Mesenchymal stem cell (in vitro differentiated cells and primary cell): ENCODE measurements at regions not wholly inside any gene's neighbourhood (a gene's known extent, or its start where the extent isn't known, plus 50 kb on each side); places are given as distances from the start of the nearest gene placed in this dataset.

Experiments used
- DNase-seq: peaks from one replicate; pipeline ENCODE4 v3.0.0-alpha.2; 2013
- H2AFZ ChIP-seq: one replicate; pipeline ENCODE4 v1.6.1; 2013; ENCODE audit warnings: low read depth, mild to moderate bottlenecking, control low read depth, inconsistent platforms, low read length, moderate library complexity
- H2AK5ac ChIP-seq: 2 replicates; pipeline ENCODE4 v1.6.1; 2013; ENCODE audit warnings: low read length, moderate library complexity, mild to moderate bottlenecking, inconsistent platforms; ENCODE audit not compliant: severe bottlenecking
- H2BK120ac ChIP-seq: one replicate; pipeline ENCODE4 v1.6.1; 2013; ENCODE audit warnings: low read depth, mild to moderate bottlenecking, inconsistent platforms, low read length, moderate library complexity
- H2BK12ac ChIP-seq, 2 experiments: one replicate each; pipeline ENCODE4 v1.6.1; 2013; ENCODE audit warnings: inconsistent platforms in 2 of 2, low read length in 2 of 2, mild to moderate bottlenecking in 2 of 2, moderate library complexity in 2 of 2, control low read depth in 1 of 2
- H2BK15ac ChIP-seq: one replicate; pipeline ENCODE4 v1.6.1; 2013; ENCODE audit warnings: mild to moderate bottlenecking, low read depth, inconsistent platforms; ENCODE audit not compliant: poor library complexity, severe bottlenecking
- H2BK5ac ChIP-seq: 2 replicates; pipeline ENCODE4 v1.6.1; 2013; ENCODE audit warnings: low read depth, mild to moderate bottlenecking, low read length, control low read depth, inconsistent platforms; ENCODE audit not compliant: poor library complexity, severe bottlenecking
- H3K14ac ChIP-seq, 2 experiments: one replicate each; pipeline ENCODE4 v1.6.1; 2013; ENCODE audit warnings: inconsistent platforms in 2 of 2, low read length in 2 of 2, control low read depth in 1 of 2, mild to moderate bottlenecking in 1 of 2, moderate library complexity in 1 of 2
- H3K18ac ChIP-seq, 2 experiments: one replicate each; pipeline ENCODE4 v1.6.1; 2013; ENCODE audit warnings: inconsistent platforms in 2 of 2, low read length in 2 of 2, control low read depth in 1 of 2, low read depth in 1 of 2, mild to moderate bottlenecking in 1 of 2
- H3K23ac ChIP-seq, 2 experiments: one replicate each; pipeline ENCODE4 v1.6.1; 2013; ENCODE audit warnings: inconsistent platforms in 2 of 2, low read length in 2 of 2, mild to moderate bottlenecking in 2 of 2, moderate library complexity in 2 of 2, control low read depth in 1 of 2
- H3K27ac ChIP-seq: 2 replicates; pipeline ENCODE4 v1.5.1; 2013; ENCODE audit warnings: mild to moderate bottlenecking, moderate library complexity, low read length, control low read depth, inconsistent platforms; ENCODE audit not compliant: poor library complexity, severe bottlenecking
- H3K27me3 ChIP-seq, 2 experiments: 2 replicates each; pipeline versions ENCODE4 v1.6.1 to v1.7.0; 2013; ENCODE audit warnings: low read length in 2 of 2, mild to moderate bottlenecking in 2 of 2, moderate library complexity in 2 of 2, control low read depth in 1 of 2, inconsistent platforms in 1 of 2; ENCODE audit not compliant: control insufficient read depth in 1 of 2, insufficient read depth in 1 of 2
- H3K36me3 ChIP-seq, 2 experiments: 2 replicates each; pipeline versions ENCODE4 v1.6.1 to v1.7.0; 2013; ENCODE audit warnings: low read length in 2 of 2, control low read depth in 1 of 2, inconsistent platforms in 1 of 2, low read depth in 1 of 2, mild to moderate bottlenecking in 1 of 2; ENCODE audit not compliant: insufficient read depth in 2 of 2, control insufficient read depth in 1 of 2
- H3K4ac ChIP-seq, 2 experiments: one replicate each; pipeline ENCODE4 v1.6.1; 2013; ENCODE audit warnings: inconsistent platforms in 2 of 2, low read length in 2 of 2, mild to moderate bottlenecking in 2 of 2, moderate library complexity in 2 of 2, control low read depth in 1 of 2, low read depth in 1 of 2
- H3K4me1 ChIP-seq: 2 replicates; pipeline ENCODE4 v1.6.1; 2013; ENCODE audit warnings: low read depth, low read length, control low read depth; ENCODE audit not compliant: control insufficient read depth, insufficient read depth
- H3K4me2 ChIP-seq: 2 replicates; pipeline ENCODE4 v1.6.1; 2013; ENCODE audit warnings: low read length, mild to moderate bottlenecking, inconsistent platforms; ENCODE audit not compliant: poor library complexity, severe bottlenecking
- H3K4me3 ChIP-seq, 2 experiments: 2 replicates each; pipeline versions ENCODE4 v1.5.1 to v1.7.0; 2013; ENCODE audit warnings: low read length in 2 of 2, mild to moderate bottlenecking in 2 of 2, control low read depth in 1 of 2, low read depth in 1 of 2; ENCODE audit not compliant: insufficient read depth in 1 of 2
- H3K79me1 ChIP-seq: replicated peaks from 2 replicates; pipeline ENCODE4 v1.6.1; 2013; ENCODE audit warnings: mild to moderate bottlenecking, control low read depth, low read length, inconsistent platforms; ENCODE audit not compliant: poor library complexity, severe bottlenecking
- H3K9ac ChIP-seq: 2 replicates; pipeline ENCODE4 v1.7.0; 2013; ENCODE audit warnings: mild to moderate bottlenecking, low read length, moderate library complexity
- H3K9me3 ChIP-seq: 2 replicates; pipeline ENCODE4 v1.7.0; 2013; ENCODE audit warnings: mild to moderate bottlenecking, low read length; ENCODE audit not compliant: control insufficient read depth
- H4K8ac ChIP-seq: one replicate; pipeline ENCODE4 v1.6.1; 2013; ENCODE audit warnings: inconsistent platforms, mild to moderate bottlenecking, low read length, moderate library complexity
- H4K91ac ChIP-seq: one replicate; pipeline ENCODE4 v1.6.1; 2013; ENCODE audit warnings: mild to moderate bottlenecking, low read length, inconsistent platforms
- WGBS: methylation state at CpG from one replicate; pipeline ENCODE4 v1.1.7; 2013; ENCODE audit warnings: mixed read lengths; 5-methylcytosine and 5-hydroxymethylcytosine counted together

- WGBS, result 58% methylated on average over 7 of the region's 7 CpGs
- Histone ChIP-seq H2AK5ac (no peak overlapping the region), H3K4me2 (no peak overlapping the region), H4K8ac (no peak overlapping the region), H4K91ac (no peak overlapping the region), H2BK12ac (no peak overlapping the region), H3K36me3 (no peaks in the 10 kb centered on the region), H3K27me3 (peaks cover 3 to 71% of the 10 kb centered on the region in 2 experiments), H3K18ac (no peak overlapping the region), H2AFZ (no peak overlapping the region), H3K4me3 (no peak overlapping the region), H2BK5ac (no peak overlapping the region), H3K9ac (no peak overlapping the region), H2BK15ac (no peak overlapping the region), H3K79me1 (no peaks in the 10 kb centered on the region), H3K27ac (no peak overlapping the region), H3K4ac (no peak overlapping the region), H3K23ac (no peak overlapping the region), H3K9me3 (no peaks in the 10 kb centered on the region), H3K14ac (no peak overlapping the region), H2BK120ac (no peak overlapping the region), H3K4me1 (no peaks in the 10 kb centered on the region)
- no peak for DNase-seq
These were observed 245.7 kb downstream of the ENGASE start for GRCh38 chr17:79320331-79320730.

DNA sequence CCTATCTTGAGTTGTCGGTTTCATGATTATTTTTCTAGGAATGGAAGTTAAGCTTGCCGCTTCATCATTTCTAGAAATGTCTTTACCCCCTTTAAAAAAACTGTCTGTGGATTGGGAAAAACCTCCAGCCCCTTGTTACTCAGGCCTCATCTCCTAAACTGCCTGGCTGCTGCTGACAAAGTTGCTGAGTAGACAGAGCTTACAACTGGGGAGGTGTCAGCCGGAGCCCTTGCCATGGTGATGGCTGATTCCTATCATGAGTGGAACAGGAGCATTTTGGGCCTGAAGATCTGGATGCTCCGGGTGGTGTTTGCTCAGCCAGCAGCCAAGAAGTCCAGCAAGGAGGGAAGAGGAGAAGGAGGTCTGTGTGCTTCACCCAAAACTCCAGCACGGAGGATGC, 243.3 kb downstream of the ENGASE start:
- no peak overlapping the region for H3K23ac ChIP-seq
- no peak overlapping the region for H3K14ac ChIP-seq
- no peaks in the 10 kb centered on the region for H3K79me1 ChIP-seq
- no peak overlapping the region for H3K4me3 ChIP-seq
- no peaks in the 10 kb centered on the region for H3K9me3 ChIP-seq
- no peak overlapping the region for H4K91ac ChIP-seq
- no peak overlapping the region for H2AFZ ChIP-seq
- no peak overlapping the region for H3K27ac ChIP-seq
- no peak overlapping the region for H2AK5ac ChIP-seq
- no peaks in the 10 kb centered on the region for H3K4me1 ChIP-seq
- no peak overlapping the region for H2BK120ac ChIP-seq
- H2BK15ac ChIP-seq, result no peak overlapping the region
- no peak overlapping the region for H3K4me2 ChIP-seq
- no peak overlapping the region for H2BK5ac ChIP-seq
- no peak overlapping the region for H4K8ac ChIP-seq
- no peak overlapping the region for H3K4ac ChIP-seq
- no peaks in the 10 kb centered on the region for H3K36me3 ChIP-seq
- WGBS, result 74% methylated on average over 4 of the region's 5 CpGs
- no peak overlapping the region for H3K18ac ChIP-seq
- no peak overlapping the region for H3K9ac ChIP-seq
- peaks cover 3 to 82% of the 10 kb centered on the region in 2 experiments for H3K27me3 ChIP-seq
- no peak overlapping the region for H2BK12ac ChIP-seq
- DNase-seq, result no peak

DNA sequence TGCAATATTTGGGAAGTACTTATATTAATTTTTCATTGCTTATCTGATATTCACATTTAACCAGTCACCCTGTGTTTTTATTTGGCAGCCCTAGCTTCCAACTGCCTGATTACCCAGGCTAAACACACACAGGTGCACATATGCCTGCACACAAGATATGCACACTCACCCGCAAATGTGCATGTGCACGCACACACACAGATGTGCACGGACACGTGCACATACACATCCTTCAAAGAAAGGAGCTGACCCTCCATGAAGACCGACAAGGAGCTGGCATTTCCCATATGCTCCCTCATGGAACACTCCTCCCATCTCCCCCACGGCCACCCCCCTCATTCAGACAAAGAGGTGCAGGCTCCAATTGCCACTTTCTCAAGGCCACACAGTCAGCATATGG, 242.2 kb downstream of the ENGASE start:
- Histone ChIP-seq H3K36me3 (no peaks in the 10 kb centered on the region), H3K9ac (no peak overlapping the region), H4K8ac (no peak overlapping the region), H3K23ac (no peak overlapping the region), H3K27ac (no peak overlapping the region), H3K4me3 (no peak overlapping the region), H3K27me3 (peaks cover 7 to 80% of the 10 kb centered on the region in 2 experiments), H2AFZ (no peak overlapping the region), H3K14ac (no peak overlapping the region), H3K4me2 (no peak overlapping the region), H3K79me1 (no peaks in the 10 kb centered on the region), H4K91ac (no peak overlapping the region), H2BK120ac (no peak overlapping the region), H3K9me3 (no peaks in the 10 kb centered on the region), H2BK5ac (no peak overlapping the region), H2BK12ac (no peak overlapping the region), H3K4ac (no peak overlapping the region), H3K18ac (no peak overlapping the region), H2BK15ac (no peak overlapping the region), H2AK5ac (no peak overlapping the region), H3K4me1 (no peaks in the 10 kb centered on the region)
- DNase-seq, result no peak
- WGBS, result 72% methylated on average over 6 of the region's 6 CpGs

GRCh38 chr17:79315358-79316105, 240.9 kb downstream of the ENGASE start:
- Histone ChIP-seq H3K36me3 (no peaks in the 10 kb centered on the region), H2BK5ac (no peak overlapping the region), H2BK120ac (no peak overlapping the region), H4K91ac (no peak overlapping the region), H3K4me3 (no peak overlapping the region), H3K9ac (no peak overlapping the region), H3K18ac (no peak overlapping the region), H3K4me2 (no peak overlapping the region), H3K27ac (no peak overlapping the region), H2BK12ac (no peak overlapping the region), H2AK5ac (no peak overlapping the region), H4K8ac (no peak overlapping the region), H3K4ac (no peak overlapping the region), H3K27me3 (peaks cover 7 to 78% of the 10 kb centered on the region in 2 experiments), H2AFZ (no peak overlapping the region), H2BK15ac (no peak overlapping the region), H3K14ac (no peak overlapping the region), H3K9me3 (no peaks in the 10 kb centered on the region), H3K23ac (no peak overlapping the region), H3K79me1 (no peaks in the 10 kb centered on the region), H3K4me1 (no peaks in the 10 kb centered on the region)
- 68% methylated on average over 30 of the region's 30 CpGs for WGBS
- DNase-seq, result no peak
